ENCODE measurements at regions not wholly inside any gene's neighbourhood (a gene's known extent, or its start where the extent isn't known, plus 50 kb on each side); places are given as distances from the start of the nearest gene placed in this dataset.

DNA sequence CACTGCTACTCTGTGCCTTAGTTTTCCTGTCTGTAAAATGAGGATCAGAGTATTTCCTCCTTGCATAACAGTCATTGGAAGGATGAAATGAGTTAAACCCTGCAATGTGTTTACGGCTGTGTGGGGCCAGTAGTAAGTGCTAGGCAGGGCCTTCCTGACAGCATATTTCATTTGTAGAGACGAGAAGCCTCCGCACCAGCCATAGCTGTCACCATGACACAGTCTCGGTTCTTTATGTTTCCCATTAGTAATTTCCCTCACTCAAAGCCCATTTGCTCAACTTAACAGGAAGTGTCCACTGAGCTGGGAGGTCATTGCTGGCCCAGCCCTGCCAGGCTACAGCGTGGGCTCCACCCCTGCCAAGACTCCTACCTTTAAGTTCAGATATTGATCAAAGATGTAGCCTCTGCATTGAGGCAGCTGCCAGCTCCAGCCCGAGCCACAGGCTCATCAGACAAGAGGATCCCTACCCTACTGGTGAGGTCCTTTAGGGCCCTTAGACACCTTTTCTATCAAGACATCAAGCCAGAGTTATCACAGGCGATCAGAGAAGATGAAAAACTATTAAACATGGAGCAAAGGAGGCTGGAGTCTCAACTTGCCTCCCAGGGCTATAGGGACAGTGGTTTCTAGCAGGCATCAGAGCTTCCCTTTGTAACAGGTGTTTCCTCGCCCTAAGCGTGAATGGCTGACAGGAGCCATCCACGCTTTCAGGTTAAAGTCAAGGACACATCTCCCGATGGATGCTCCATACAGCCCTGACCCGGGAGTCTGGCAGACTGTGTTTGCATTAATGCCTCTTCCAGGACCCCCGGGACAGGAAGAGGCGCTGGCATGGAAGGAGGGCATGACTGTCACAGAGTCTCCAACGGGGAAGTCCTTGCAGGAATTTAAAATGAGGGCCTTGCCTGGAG lies 251.7 kb downstream of the NDUFA10 start:
- TF ChIP-seq, protein P1, sequence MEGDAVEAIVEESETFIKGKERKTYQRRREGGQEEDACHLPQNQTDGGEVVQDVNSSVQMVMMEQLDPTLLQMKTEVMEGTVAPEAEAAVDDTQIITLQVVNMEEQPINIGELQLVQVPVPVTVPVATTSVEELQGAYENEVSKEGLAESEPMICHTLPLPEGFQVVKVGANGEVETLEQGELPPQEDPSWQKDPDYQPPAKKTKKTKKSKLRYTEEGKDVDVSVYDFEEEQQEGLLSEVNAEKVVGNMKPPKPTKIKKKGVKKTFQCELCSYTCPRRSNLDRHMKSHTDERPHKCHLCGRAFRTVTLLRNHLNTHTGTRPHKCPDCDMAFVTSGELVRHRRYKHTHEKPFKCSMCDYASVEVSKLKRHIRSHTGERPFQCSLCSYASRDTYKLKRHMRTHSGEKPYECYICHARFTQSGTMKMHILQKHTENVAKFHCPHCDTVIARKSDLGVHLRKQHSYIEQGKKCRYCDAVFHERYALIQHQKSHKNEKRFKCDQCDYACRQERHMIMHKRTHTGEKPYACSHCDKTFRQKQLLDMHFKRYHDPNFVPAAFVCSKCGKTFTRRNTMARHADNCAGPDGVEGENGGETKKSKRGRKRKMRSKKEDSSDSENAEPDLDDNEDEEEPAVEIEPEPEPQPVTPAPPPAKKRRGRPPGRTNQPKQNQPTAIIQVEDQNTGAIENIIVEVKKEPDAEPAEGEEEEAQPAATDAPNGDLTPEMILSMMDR (conservative IDR thresholded peaks at IDR 0.05; ENCODE audit: low read depth in 2 of 2) = no peak
- TF ChIP-seq EZH2 (IDR thresholded peaks at IDR 0.05; ENCODE audit: low read depth, unreplicated experiment) (no peak), CREB1 (CRISPR knock-in tag; IDR thresholded peaks at IDR 0.05; ENCODE audit: low read depth) (no peak), EZH2phosphoT487 (IDR thresholded peaks at IDR 0.05; ENCODE audit: unreplicated experiment) (no peak), POLR2AphosphoS5 (IDR thresholded peaks at IDR 0.05; ENCODE audit: low read depth) (no peak)
- TF ChIP-seq, protein P2, sequence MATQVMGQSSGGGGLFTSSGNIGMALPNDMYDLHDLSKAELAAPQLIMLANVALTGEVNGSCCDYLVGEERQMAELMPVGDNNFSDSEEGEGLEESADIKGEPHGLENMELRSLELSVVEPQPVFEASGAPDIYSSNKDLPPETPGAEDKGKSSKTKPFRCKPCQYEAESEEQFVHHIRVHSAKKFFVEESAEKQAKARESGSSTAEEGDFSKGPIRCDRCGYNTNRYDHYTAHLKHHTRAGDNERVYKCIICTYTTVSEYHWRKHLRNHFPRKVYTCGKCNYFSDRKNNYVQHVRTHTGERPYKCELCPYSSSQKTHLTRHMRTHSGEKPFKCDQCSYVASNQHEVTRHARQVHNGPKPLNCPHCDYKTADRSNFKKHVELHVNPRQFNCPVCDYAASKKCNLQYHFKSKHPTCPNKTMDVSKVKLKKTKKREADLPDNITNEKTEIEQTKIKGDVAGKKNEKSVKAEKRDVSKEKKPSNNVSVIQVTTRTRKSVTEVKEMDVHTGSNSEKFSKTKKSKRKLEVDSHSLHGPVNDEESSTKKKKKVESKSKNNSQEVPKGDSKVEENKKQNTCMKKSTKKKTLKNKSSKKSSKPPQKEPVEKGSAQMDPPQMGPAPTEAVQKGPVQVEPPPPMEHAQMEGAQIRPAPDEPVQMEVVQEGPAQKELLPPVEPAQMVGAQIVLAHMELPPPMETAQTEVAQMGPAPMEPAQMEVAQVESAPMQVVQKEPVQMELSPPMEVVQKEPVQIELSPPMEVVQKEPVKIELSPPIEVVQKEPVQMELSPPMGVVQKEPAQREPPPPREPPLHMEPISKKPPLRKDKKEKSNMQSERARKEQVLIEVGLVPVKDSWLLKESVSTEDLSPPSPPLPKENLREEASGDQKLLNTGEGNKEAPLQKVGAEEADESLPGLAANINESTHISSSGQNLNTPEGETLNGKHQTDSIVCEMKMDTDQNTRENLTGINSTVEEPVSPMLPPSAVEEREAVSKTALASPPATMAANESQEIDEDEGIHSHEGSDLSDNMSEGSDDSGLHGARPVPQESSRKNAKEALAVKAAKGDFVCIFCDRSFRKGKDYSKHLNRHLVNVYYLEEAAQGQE (IDR thresholded peaks at IDR 0.05; ENCODE audit: unreplicated experiment) = no peak
- TF ChIP-seq, protein P3, sequence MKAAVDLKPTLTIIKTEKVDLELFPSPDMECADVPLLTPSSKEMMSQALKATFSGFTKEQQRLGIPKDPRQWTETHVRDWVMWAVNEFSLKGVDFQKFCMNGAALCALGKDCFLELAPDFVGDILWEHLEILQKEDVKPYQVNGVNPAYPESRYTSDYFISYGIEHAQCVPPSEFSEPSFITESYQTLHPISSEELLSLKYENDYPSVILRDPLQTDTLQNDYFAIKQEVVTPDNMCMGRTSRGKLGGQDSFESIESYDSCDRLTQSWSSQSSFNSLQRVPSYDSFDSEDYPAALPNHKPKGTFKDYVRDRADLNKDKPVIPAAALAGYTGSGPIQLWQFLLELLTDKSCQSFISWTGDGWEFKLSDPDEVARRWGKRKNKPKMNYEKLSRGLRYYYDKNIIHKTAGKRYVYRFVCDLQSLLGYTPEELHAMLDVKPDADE (IDR thresholded peaks at IDR 0.05) = no peak
- TF ChIP-seq, protein P4, sequence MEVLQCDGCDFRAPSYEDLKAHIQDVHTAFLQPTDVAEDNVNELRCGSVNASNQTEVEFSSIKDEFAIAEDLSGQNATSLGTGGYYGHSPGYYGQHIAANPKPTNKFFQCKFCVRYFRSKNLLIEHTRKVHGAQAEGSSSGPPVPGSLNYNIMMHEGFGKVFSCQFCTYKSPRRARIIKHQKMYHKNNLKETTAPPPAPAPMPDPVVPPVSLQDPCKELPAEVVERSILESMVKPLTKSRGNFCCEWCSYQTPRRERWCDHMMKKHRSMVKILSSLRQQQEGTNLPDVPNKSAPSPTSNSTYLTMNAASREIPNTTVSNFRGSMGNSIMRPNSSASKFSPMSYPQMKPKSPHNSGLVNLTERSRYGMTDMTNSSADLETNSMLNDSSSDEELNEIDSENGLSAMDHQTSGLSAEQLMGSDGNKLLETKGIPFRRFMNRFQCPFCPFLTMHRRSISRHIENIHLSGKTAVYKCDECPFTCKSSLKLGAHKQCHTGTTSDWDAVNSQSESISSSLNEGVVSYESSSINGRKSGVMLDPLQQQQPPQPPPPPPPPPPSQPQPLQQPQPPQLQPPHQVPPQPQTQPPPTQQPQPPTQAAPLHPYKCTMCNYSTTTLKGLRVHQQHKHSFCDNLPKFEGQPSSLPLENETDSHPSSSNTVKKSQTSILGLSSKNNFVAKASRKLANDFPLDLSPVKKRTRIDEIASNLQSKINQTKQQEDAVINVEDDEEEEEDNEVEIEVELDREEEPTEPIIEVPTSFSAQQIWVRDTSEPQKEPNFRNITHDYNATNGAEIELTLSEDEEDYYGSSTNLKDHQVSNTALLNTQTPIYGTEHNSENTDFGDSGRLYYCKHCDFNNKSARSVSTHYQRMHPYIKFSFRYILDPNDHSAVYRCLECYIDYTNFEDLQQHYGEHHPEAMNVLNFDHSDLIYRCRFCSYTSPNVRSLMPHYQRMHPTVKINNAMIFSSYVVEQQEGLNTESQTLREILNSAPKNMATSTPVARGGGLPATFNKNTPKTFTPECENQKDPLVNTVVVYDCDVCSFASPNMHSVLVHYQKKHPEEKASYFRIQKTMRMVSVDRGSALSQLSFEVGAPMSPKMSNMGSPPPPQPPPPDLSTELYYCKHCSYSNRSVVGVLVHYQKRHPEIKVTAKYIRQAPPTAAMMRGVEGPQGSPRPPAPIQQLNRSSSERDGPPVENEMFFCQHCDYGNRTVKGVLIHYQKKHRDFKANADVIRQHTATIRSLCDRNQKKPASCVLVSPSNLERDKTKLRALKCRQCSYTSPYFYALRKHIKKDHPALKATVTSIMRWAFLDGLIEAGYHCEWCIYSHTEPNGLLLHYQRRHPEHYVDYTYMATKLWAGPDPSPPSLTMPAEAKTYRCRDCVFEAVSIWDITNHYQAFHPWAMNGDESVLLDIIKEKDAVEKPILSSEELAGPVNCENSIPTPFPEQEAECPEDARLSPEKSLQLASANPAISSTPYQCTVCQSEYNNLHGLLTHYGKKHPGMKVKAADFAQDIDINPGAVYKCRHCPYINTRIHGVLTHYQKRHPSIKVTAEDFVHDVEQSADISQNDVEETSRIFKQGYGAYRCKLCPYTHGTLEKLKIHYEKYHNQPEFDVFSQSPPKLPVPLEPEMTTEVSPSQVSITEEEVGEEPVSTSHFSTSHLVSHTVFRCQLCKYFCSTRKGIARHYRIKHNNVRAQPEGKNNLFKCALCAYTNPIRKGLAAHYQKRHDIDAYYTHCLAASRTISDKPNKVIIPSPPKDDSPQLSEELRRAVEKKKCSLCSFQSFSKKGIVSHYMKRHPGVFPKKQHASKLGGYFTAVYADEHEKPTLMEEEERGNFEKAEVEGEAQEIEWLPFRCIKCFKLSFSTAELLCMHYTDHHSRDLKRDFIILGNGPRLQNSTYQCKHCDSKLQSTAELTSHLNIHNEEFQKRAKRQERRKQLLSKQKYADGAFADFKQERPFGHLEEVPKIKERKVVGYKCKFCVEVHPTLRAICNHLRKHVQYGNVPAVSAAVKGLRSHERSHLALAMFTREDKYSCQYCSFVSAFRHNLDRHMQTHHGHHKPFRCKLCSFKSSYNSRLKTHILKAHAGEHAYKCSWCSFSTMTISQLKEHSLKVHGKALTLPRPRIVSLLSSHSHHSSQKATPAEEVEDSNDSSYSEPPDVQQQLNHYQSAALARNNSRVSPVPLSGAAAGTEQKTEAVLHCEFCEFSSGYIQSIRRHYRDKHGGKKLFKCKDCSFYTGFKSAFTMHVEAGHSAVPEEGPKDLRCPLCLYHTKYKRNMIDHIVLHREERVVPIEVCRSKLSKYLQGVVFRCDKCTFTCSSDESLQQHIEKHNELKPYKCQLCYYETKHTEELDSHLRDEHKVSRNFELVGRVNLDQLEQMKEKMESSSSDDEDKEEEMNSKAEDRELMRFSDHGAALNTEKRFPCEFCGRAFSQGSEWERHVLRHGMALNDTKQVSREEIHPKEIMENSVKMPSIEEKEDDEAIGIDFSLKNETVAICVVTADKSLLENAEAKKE (CRISPR knock-in tag; IDR thresholded peaks at IDR 0.05) = no peak
